ENCODE measurements at regions not wholly inside any gene's neighbourhood (a gene's known extent, or its start where the extent isn't known, plus 50 kb on each side); places are given as distances from the start of the nearest gene placed in this dataset.
"Not testable (repeated sequence)": the region's sequence is repeated elsewhere in the genome, so short reads cannot be mapped to it uniquely, and the experiment has no call there.

GRCh38 chr18:47399475-47399874 lies 148.0 kb upstream of the SKOR2 start:
- DNase-seq: no peak

- no peak for DNase-seq
Observed at GRCh38 chr18:47397671-47398319, 146.3 kb upstream of the SKOR2 start.

DNA sequence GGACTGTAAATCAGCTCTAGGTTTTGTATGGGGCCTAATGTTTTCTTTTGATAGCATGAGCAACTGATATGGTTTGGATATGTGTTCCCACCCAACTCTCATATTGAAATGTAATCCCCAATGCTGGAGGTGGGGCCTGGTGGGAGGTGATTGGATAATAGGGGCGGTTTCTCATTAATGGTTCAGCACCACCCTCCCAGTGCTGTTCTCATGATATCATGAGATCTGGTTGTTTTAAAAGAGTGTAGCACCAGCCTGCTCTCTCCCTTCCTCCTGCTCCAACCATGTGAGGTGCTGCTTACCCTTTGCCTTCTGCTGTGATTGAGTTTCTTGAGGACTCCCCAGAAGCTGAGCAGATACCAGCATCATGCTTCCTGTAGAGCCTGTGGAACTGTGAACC lies 140.2 kb upstream of the SKOR2 start:
- DNase-seq: no peak

- no peak for DNase-seq
Observed at GRCh38 chr18:47390410-47391024, 139.1 kb upstream of the SKOR2 start.

DNA sequence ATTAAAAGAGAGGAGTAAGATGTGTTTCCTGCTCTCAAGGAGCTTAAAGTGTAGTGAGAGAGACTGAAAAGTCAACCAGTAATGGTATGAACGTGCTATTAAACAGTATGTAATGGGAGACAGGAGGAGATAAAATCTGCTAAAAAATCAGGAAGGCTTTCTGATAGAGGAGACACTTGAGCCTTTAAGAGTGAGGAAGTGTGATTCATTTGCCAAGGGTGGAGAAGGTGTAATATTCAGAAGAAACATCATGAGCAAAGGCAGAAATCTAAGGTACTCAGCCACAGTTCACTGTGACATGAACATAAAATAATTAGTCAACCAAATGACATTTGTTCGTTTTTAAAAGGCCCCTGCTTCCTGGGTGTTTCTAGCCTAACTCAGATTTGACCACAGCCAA lies 137.8 kb upstream of the SKOR2 start:
- DNase-seq: no peak

DNA sequence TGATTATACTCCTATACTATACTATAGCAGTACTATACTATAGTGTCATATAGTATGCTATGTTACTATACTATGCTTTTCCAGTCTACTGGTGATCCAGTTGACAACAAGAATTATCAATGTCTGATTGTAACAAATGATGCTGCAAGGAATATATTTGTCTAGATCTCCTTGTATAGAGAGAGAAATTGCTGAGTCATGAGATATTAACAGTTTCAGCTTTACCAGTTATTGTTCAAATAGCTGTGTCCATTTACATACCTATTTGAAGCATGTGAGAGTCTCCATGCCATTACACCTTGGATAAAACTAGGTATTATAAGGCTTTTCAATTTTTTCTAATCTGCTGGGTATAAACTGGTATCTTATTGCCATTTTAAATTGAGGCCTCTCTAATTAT lies 136.4 kb upstream of the SKOR2 start:
- DNase-seq: no peak

DNA sequence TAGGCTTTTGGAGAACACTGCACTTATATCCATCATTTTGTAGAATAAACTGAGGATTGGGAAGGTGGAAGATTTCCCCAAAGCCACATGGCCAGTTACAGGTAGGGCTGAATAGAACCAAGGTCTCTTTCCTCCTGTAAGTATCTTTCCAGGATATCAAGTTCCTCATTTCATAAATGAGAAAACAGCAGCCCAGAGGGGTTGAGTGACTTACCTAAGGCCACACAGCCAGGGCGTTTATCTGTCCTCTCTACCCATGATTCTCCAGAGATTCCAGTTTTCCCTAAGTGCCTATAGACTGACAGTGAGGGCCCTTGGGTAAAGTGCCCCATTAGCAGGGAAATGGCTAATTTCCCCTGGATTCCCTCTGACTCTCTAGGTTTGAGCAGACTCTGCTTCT lies 132.3 kb upstream of the SKOR2 start:
- DNase-seq: no peak

DNA sequence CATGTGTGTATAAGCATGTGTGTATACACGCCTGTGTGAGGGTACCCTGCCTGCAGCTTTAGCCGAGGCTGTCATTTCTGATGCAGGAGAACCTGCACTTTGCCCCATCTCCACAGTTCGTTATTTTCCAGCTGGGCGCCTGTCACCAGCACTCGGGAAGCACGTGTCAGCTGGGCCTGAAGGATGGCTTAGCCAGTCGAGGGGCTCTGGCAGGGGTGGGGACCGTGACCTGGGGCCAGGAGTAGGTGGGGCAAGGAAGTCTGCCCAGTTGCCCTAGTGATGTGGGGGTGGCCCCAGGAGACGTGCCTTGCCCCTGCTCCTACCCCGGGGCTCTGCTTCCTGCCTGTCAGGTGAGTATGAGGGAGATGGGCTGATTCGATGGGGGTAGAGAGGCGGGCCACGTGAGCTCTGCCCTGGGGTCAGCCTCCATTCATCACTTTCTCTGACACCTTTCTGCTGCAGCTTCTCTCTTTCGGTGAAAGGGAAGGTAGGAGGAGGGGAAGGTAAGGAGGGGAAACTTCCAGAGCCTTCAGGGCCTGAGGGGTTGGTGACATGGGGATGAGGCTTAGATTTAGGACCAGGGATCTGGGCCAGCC lies 130.6 kb upstream of the SKOR2 start:
- no peak for DNase-seq

DNA sequence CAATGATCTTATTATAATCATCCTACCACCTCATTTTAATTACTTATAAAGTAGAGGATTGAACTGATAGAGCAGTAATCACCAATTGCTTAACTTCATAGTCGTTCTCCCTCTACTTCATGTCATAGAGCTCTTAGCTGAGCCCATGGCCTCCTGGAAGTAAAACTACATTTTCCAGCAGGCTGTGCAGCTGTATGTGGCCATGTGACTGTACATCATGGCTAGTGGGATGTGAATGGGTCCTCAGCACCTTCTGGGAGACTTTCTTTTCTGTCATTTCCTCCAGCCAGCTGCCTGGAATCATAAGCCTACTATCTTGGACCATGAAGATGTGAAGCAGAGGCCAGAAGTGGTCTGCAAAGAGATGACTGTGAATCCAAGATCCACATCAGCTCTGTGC lies 128.7 kb upstream of the SKOR2 start:
- no peak for DNase-seq

GRCh38 chr18:47373465-47373864 lies 122.0 kb upstream of the SKOR2 start:
- no peak for DNase-seq

- no peak for DNase-seq
Observed at GRCh38 chr18:47370052-47370451, 118.6 kb upstream of the SKOR2 start.

DNA sequence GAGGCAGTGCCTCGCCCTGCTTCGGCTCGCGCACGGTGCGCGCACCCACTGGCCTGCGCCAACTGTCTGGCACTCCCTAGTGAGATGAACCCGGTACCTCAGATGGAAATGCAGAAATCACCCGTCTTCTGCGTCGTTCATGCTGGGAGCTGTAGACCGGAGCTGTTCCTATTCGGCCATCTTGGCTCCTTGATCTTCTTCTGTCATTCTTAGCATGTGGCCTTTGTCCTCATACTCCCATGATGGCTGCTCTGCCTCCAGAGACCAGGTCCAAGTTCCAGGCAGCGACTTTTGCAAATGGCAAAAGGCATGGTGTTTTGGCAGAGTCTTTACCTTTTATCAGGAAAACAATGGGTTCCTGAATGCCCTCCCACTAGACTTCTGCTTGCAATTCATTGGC lies 102.6 kb upstream of the SKOR2 start:
- DNase-seq: not testable (repeated sequence)

DNA sequence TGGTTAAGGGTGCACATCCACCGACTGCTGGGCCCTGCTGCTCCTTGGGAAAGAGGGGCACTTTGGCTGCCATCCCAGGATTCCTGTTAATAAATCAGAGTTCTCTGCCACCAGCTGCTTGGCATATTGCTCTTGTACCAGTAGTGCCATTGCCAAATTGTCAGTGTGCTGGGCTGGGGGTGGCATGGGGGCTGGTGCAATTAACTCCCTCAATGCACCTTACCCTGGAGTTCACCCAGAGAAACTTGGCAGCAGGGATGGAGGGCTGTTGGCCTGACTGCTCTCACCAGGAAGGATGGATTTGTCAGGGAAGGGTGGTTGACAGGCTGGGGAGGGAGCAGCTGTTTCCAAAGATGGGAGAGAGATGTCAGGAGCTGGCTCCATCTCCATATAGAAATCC lies 94.6 kb upstream of the SKOR2 start:
- DNase-seq: no peak

DNA sequence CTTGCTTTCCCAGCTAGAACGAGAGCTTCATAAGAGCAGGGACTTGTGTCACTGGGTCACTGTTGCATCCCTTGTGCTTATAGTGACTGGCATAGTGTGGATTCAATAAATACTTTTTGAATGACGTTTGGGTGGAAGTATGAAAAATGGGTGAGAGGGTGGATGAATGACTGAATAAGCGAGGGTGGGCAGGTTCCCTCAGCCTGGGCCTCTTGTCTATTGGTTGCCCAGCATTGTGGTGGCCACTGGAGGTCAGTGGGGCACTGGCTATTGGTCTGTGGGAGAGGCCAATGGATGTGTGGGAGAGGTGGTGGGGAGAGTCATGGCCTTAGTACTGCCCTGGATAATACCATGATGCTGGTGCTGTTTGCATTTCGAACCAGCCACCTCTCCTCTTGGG lies 93.8 kb upstream of the SKOR2 start:
- DNase-seq: no peak

DNA sequence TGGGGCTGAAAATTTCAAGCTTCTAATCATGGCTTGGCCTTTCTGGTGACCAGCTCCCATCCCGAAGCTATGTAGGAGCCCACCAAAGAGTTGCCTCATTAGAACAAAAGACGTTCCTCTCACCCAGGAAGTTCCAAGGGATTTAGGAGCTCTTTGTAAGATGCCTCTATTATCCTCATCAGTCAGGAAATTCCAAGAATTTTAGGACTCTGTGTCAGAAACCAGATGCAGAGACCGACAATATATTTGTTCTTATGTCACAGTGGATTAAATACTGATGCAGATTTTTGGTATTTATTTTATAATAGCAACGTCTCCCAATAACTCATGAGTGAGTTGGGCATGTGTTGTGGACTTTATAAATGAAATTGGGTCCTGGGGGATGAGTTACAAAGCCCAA lies 91.8 kb upstream of the SKOR2 start:
- no peak for DNase-seq

- no peak for DNase-seq
Observed at GRCh38 chr18:47342566-47342965, 91.1 kb upstream of the SKOR2 start.

- no peak for DNase-seq
Observed at GRCh38 chr18:47341678-47342077, 90.2 kb upstream of the SKOR2 start.

- no peak for DNase-seq
Observed at GRCh38 chr18:47334966-47335365, 83.5 kb upstream of the SKOR2 start.

DNA sequence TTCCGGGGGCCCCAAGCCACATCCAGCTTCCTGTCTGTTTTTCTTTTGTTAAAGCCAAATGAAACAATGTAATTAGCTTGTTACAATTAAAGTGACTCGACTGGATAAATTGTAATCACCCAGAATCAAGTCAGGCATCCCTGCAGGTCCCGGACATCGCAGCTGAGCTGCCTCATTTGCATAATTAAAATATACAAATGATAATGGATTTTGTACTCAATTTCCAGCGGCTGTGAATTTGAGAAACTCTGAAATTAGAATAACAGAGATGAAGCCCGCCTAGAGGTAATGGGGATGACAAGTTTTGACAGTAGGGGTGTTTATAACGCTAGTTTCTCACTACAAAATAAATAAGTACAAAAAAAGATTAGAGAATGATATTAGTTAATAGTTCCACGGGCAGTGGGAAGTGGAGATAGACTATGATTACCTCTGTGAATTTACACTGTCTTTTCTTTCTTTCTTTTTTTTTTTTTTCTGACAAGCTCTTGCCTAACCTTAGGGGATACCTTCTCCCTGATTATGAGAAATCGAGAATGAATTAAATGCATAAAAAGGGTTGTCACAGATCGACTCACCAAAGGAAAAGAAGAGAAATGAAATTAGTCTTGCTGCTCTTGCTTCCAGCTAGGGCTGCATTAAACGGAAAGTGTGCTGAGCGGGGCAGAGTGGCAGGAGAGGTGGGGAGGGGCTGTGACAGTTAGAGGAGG lies 82.6 kb upstream of the SKOR2 start:
- DNase-seq: no peak

- no peak for DNase-seq
Observed at GRCh38 chr18:47331641-47332040, 80.2 kb upstream of the SKOR2 start.

DNA sequence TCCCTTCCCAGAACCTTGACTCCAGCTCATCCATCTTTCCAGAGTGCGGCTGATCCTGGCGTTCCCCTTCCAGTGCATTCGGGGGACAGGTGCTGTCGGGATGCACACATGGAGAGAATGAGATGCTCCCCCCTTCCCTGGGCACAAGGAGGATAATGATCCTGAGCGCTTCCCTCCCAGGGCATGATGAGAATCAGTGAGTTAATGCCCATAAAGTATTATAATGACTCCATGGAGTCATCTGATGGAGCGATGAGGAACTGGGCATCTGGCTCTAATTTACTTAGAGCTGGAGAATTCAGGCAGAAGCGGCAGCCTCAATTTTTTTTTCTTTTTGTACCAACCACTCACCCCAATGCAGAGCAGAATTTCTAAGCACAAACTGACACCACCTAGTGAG lies 79.6 kb upstream of the SKOR2 start:
- no peak for DNase-seq

GRCh38 chr18:47323158-47323557 lies 71.7 kb upstream of the SKOR2 start:
- no peak for DNase-seq

- DNase-seq: no peak
Observed at GRCh38 chr18:47321815-47322214, 70.4 kb upstream of the SKOR2 start.

- DNase-seq: no peak
Observed at GRCh38 chr18:47317824-47318508, 66.5 kb upstream of the SKOR2 start.

Data from bone marrow (tissue), 2 donors.